Breast epithelium (tissue), 3 donors: ENCODE measurements at regions not wholly inside any gene's neighbourhood (a gene's known extent, or its start where the extent isn't known, plus 50 kb on each side); places are given as distances from the start of the nearest gene placed in this dataset.

Experiments used
- POLR2A ChIP-seq: fragments of 450-650 bp; IDR thresholded peaks from one replicate; pipeline ENCODE4 v1.6.1; 2016; ENCODE audit warnings: antibody characterized with exemption, mild to moderate bottlenecking, moderate library complexity
- POLR2AphosphoS5 ChIP-seq, 3 donors: sonication (generic); formaldehyde crosslinking; IDR thresholded peaks; one replicate each; pipeline ENCODE4 v1.6.1; 2017; ENCODE audit warnings: antibody characterized with exemption in 3 of 3
- TF ChIP-seq, protein P1 (sequence below), 3 donors: fragments of 450-650 bp; IDR thresholded peaks; one replicate each; pipeline ENCODE4 v1.5.1; 2016 to 2017; ENCODE audit warnings: antibody characterized with exemption in 3 of 3, mild to moderate bottlenecking in 3 of 3, moderate library complexity in 3 of 3

DNA sequence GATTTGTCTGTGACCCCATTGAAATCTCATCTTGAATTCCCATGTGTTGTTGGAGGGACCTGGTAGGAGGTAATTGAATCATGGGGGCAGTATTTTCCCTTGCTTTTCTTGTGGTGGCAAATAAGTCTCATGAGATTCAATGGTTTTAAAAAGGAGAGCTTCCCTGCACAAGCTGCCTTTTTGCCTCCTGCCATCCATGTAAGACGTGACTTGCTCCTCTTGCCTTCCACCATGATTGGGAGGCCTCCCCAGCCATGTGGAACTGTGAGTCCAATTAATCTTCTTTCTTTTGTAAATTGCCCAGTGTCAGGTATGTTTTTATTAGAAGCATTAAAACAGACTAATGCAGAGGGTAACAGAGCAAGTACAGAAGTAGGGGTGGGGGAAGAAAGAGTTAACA, 1097.0 kb upstream of the ADGRB3 start:
- TF ChIP-seq POLR2AphosphoS5 (IDR thresholded peaks at IDR 0.05) (no peak), POLR2A (no peak)
- TF ChIP-seq, protein P1, sequence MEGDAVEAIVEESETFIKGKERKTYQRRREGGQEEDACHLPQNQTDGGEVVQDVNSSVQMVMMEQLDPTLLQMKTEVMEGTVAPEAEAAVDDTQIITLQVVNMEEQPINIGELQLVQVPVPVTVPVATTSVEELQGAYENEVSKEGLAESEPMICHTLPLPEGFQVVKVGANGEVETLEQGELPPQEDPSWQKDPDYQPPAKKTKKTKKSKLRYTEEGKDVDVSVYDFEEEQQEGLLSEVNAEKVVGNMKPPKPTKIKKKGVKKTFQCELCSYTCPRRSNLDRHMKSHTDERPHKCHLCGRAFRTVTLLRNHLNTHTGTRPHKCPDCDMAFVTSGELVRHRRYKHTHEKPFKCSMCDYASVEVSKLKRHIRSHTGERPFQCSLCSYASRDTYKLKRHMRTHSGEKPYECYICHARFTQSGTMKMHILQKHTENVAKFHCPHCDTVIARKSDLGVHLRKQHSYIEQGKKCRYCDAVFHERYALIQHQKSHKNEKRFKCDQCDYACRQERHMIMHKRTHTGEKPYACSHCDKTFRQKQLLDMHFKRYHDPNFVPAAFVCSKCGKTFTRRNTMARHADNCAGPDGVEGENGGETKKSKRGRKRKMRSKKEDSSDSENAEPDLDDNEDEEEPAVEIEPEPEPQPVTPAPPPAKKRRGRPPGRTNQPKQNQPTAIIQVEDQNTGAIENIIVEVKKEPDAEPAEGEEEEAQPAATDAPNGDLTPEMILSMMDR (IDR thresholded peaks at IDR 0.05), result no peak
